Thyroid gland (tissue), 4 donors: ENCODE measurements at regions not wholly inside any gene's neighbourhood (a gene's known extent, or its start where the extent isn't known, plus 50 kb on each side); places are given as distances from the start of the nearest gene placed in this dataset.
"Not testable (repeated sequence)": the region's sequence is repeated elsewhere in the genome, so short reads cannot be mapped to it uniquely, and the experiment has no call there.

Experiments
- CTCF ChIP-seq, 6 experiments: fragments of 200-600 bp in 3 of 6; fragments of 450-650 bp in 3 of 6; sonication (generic) in 3 of 6; IDR thresholded peaks; one replicate each; pipeline ENCODE4 v1.5.1; 2016 to 2019; ENCODE audit warnings: antibody characterized with exemption in 6 of 6, mild to moderate bottlenecking in 2 of 6, inconsistent platforms in 1 of 6, moderate library complexity in 1 of 6
- POLR2A ChIP-seq, 2 donors: fragments of 450-650 bp; IDR thresholded peaks; one replicate each; pipeline ENCODE4 v1.6.1; 2017; ENCODE audit warnings: antibody characterized with exemption in 2 of 2, mild to moderate bottlenecking in 2 of 2, moderate library complexity in 1 of 2

- TF ChIP-seq CTCF, POLR2A (IDR thresholded peaks at IDR 0.05): not testable (repeated sequence)
Measured at GRCh38 chr1:83365320-83365719, 633.6 kb downstream of the TTLL7 start.
